H1 (cell line): ENCODE measurements at regions not wholly inside any gene's neighbourhood (a gene's known extent, or its start where the extent isn't known, plus 50 kb on each side); places are given as distances from the start of the nearest gene placed in this dataset.

Experiments
- CHD1 ChIP-seq: IDR thresholded peaks from 2 replicates; pipeline ENCODE4 v1.6.1; 2012; ENCODE audit warnings: low read depth, low read length, improper control_type of control experiment
- EZH2 ChIP-seq: fragments of 200-600 bp; sonication (generic); IDR thresholded peaks from 2 replicates; pipeline ENCODE4 v1.7.1; 2012; ENCODE audit warnings: low read depth, mild to moderate bottlenecking, moderate library complexity, low read length, inconsistent platforms; ENCODE audit not compliant: severe bottlenecking
- POLR2A ChIP-seq, 2 experiments: IDR thresholded peaks; 1 replicate in 1 of 2; 2 replicates in 1 of 2; pipeline ENCODE4 v1.6.1; 2011; ENCODE audit warnings: low read depth in 2 of 2, low read length in 2 of 2, mild to moderate bottlenecking in 2 of 2; ENCODE audit errors: control extremely low read depth in 1 of 2
- POLR2AphosphoS5 ChIP-seq: IDR thresholded peaks from 2 replicates; pipeline ENCODE4 v1.6.1; 2011; ENCODE audit warnings: low read depth, low read length
- SP1 ChIP-seq: IDR thresholded peaks from 2 replicates; pipeline ENCODE4 v1.6.1; 2011; ENCODE audit warnings: low read depth, low read length
- TF ChIP-seq, protein P1 (sequence below), 3 experiments: IDR thresholded peaks; 1 replicate in 2 of 3; 2 replicates in 1 of 3; pipeline versions ENCODE4 v1.5.1 to v1.6.1; 2011; ENCODE audit warnings: low read length in 3 of 3, mild to moderate bottlenecking in 3 of 3, inconsistent platforms in 2 of 3, low read depth in 1 of 3, moderate library complexity in 1 of 3; ENCODE audit not compliant: insufficient read depth in 1 of 3; ENCODE audit errors: control extremely low read depth in 1 of 3

DNA sequence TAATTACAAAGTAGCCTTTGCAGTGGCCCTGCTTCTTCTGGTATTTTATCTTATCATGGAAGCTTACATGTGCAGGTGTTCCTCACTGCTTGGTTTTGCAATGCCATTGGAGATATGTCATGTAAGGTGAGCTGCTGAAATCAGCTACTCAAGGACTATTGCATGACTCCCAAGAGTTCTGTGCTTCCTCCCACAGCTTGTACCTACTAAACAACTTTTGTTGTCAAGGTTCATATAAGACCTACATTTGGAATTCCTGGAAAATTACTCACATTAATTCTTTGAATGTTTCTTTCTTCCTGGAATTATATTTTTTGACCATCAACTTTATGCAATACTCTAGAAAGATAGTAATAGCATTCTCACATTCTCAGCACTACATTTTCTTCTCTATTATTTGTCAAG, 427.5 kb upstream of the HSF2 start:
- TF ChIP-seq, protein P1, sequence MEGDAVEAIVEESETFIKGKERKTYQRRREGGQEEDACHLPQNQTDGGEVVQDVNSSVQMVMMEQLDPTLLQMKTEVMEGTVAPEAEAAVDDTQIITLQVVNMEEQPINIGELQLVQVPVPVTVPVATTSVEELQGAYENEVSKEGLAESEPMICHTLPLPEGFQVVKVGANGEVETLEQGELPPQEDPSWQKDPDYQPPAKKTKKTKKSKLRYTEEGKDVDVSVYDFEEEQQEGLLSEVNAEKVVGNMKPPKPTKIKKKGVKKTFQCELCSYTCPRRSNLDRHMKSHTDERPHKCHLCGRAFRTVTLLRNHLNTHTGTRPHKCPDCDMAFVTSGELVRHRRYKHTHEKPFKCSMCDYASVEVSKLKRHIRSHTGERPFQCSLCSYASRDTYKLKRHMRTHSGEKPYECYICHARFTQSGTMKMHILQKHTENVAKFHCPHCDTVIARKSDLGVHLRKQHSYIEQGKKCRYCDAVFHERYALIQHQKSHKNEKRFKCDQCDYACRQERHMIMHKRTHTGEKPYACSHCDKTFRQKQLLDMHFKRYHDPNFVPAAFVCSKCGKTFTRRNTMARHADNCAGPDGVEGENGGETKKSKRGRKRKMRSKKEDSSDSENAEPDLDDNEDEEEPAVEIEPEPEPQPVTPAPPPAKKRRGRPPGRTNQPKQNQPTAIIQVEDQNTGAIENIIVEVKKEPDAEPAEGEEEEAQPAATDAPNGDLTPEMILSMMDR (IDR thresholded peaks at IDR 0.05; ENCODE audit: control extremely low read depth in 1 of 3, insufficient read depth in 1 of 3, low read depth in 1 of 3, low read length in 3 of 3) = no peak
- TF ChIP-seq POLR2A (IDR thresholded peaks at IDR 0.05; ENCODE audit: control extremely low read depth in 1 of 2, low read depth in 2 of 2, low read length in 2 of 2) (no peak), POLR2AphosphoS5 (no peak), CHD1 (no peak), EZH2 (no peak), SP1 (no peak)
